PC-9 (cell line): ENCODE measurements at regions not wholly inside any gene's neighbourhood (a gene's known extent, or its start where the extent isn't known, plus 50 kb on each side); places are given as distances from the start of the nearest gene placed in this dataset.

Source experiments
- BruUV-seq: library from RNA; stranded (reverse); fragments of 400-500 nt; replicated peaks from 2 replicates; lab custom pipeline; 2021; lab: Mats Ljungman, UMichigan
- CTCF ChIA-PET: fragments of 300-600 bp; sonication (Branson Sonifier 250); formaldehyde crosslinking; loops from one replicate; lab custom pipeline; 2022; ENCODE audit warnings: antibody characterized with exemption; lab: Charles Lee
- POLR2A ChIA-PET: fragments of 300-600 bp; sonication (Branson Sonifier 250); formaldehyde crosslinking; loops from one replicate; lab custom pipeline; 2022; ENCODE audit warnings: antibody characterized with exemption; ENCODE audit not compliant: unreplicated experiment; lab: Charles Lee
- DNase-seq, 2 experiments: peaks; one replicate each; pipeline versions ENCODE4 v3.0.0 to v3.0.0-alpha.2; 2015 to 2022; ENCODE audit warnings: mixed read lengths in 1 of 2
- H2AFZ ChIP-seq: fragments of 200-600 bp; sonication (generic); 2 replicates; pipeline ENCODE4 v1.8.1; 2017; ENCODE audit warnings: antibody characterized with exemption
- H3F3A ChIP-seq: fragments of 200-600 bp; sonication (generic); 2 replicates; pipeline ENCODE4 v1.8.1; 2017; ENCODE audit warnings: antibody characterized with exemption, mild to moderate bottlenecking, low read depth; ENCODE audit not compliant: insufficient read depth
- H3K27ac ChIP-seq: fragments of 200-600 bp; sonication (generic); 2 replicates; pipeline ENCODE4 v1.6.1; 2016; ENCODE audit warnings: mixed run types
- H3K27me3 ChIP-seq: fragments of 200-600 bp; sonication (generic); 2 replicates; pipeline ENCODE4 v1.6.1; 2016; ENCODE audit warnings: low read depth, mixed run types; ENCODE audit not compliant: insufficient read depth
- H3K36me3 ChIP-seq: fragments of 200-600 bp; sonication (generic); 2 replicates; pipeline ENCODE4 v1.6.1; 2016; ENCODE audit warnings: low read depth, mixed run types
- H3K4me1 ChIP-seq: fragments of 200-600 bp; sonication (generic); replicated peaks from 2 replicates; pipeline ENCODE4 v1.6.1; 2016; ENCODE audit warnings: mixed run types; ENCODE audit not compliant: insufficient read depth
- H3K4me2 ChIP-seq: fragments of 200-600 bp; sonication (generic); 2 replicates; pipeline ENCODE4 v1.6.1; 2017; ENCODE audit warnings: mixed run types
- H3K4me3 ChIP-seq: fragments of 200-600 bp; sonication (generic); 2 replicates; pipeline ENCODE4 v1.6.1; 2016; ENCODE audit warnings: mixed run types
- H3K79me2 ChIP-seq: fragments of 200-600 bp; sonication (generic); 2 replicates; pipeline ENCODE4 v1.6.1; 2017; ENCODE audit warnings: low read depth, mixed run types
- H3K9me2 ChIP-seq: fragments of 200-600 bp; sonication (generic); 2 replicates; pipeline ENCODE4 v1.8.1; 2017; ENCODE audit warnings: mild to moderate bottlenecking; ENCODE audit not compliant: insufficient read depth
- H3K9me3 ChIP-seq: fragments of 200-600 bp; sonication (generic); 2 replicates; pipeline ENCODE4 v1.8.1; 2016; ENCODE audit warnings: low read depth; ENCODE audit not compliant: insufficient read depth
- H4K20me1 ChIP-seq: fragments of 200-600 bp; sonication (generic); 2 replicates; pipeline ENCODE4 v1.8.1; 2017; ENCODE audit not compliant: insufficient read depth
- EZH2 ChIP-seq: fragments of 200-600 bp; sonication (generic); IDR thresholded peaks from 2 replicates; pipeline ENCODE4 v1.8.0; 2017; ENCODE audit warnings: antibody characterized with exemption, low read depth
- intact Hi-C: fragments of 100-400 bp; cut with micrococcal nuclease; formaldehyde crosslinking; loops from one replicate; pipeline ENCODE4 v1.10.0; 2022; ENCODE audit not compliant: unreplicated experiment
- TF ChIP-seq, protein P1 (sequence below): fragments of 200-600 bp; sonication (generic); conservative IDR thresholded peaks from 2 replicates; pipeline ENCODE4 v1.6.1; 2017; ENCODE audit warnings: mixed run types, antibody characterized with exemption, mild to moderate bottlenecking, moderate library complexity

DNA sequence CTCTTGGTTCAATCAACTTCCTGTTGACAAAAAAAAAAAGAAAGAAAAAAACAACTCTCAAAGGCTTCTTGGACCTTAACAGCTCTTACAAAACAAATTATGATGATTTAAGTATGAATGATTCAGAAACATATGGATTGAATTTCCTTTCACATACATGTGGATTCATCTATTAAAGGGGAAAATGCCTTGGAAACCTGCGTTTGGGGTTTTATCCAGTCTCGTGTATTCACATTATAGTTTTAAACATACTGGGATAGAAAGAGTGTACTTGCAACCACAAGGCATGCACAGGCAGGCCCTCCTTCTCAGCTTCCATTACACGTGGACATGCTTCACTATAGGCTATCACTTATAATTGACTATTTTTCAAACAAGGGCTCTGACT lies 286.7 kb downstream of the INHBA start:
- no peak overlapping the region for H3K27ac ChIP-seq
- no peak overlapping the region for H3K4me3 ChIP-seq
- no peak overlapping the region for H3K4me2 ChIP-seq
- H3K9me3 ChIP-seq, result peaks cover 14% of the 10 kb centered on the region
- no peaks in the 10 kb centered on the region for H3K79me2 ChIP-seq
- no peaks in the 10 kb centered on the region for H3K27me3 ChIP-seq
- H3K36me3 ChIP-seq, result no peaks in the 10 kb centered on the region
- CTCF ChIA-PET, result interaction anchor here (0.7 kb wide), 1 partner anchor 39 kb away, joined by 3 read pairs; no protein-coding TSS in a partner anchor
- no peak overlapping the region for H2AFZ ChIP-seq
- H3F3A ChIP-seq, result no peaks in the 10 kb centered on the region
- H4K20me1 ChIP-seq, result no peaks in the 10 kb centered on the region
- H3K9me2 ChIP-seq, result no peaks in the 10 kb centered on the region
- DNase-seq, result no peak
- no TSS peak for BruUV-seq
- H3K4me1 ChIP-seq, result no peaks in the 10 kb centered on the region
- no peak for TF ChIP-seq EZH2
- POLR2A ChIA-PET, result no interaction called here
- intact Hi-C loops, result no loop called here

DNA sequence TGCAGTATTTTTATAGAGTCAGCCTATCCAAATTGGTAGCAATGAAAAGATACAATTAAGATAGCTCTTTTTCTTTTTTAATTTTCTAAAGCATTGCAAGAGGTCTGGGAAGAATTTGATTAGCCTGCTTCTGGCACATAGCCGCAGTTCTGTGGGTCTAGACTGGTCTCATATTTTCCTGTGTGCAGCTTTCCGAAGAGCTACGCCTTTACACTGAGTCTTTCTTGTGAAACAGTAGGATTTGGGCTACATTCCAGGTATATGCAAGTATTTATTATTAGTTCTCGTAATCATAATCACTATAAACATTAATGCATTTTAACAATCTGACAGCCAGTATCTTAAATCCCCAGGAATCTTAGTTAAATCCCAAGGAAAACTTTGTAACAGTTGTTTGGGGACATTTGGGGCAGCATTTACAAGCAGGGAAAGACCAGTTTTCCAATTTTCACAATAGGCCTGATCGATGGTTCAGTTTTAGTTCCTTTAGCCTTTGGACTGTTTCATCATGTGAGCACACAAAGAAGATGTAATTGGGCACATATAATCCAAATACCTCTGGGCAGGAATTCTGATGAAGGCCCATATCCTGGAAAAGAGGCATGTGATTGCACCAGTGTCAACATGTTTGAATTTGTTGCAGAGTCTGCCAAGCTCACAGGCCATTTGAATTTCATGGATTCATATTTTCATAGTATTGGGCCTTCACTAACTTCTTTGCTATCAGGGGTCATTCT lies 287.3 kb downstream of the INHBA start:
- H3K27me3 ChIP-seq, result no peaks in the 10 kb centered on the region
- no peaks in the 10 kb centered on the region for H3K79me2 ChIP-seq
- H3K4me3 ChIP-seq, result no peak overlapping the region
- TF ChIP-seq, protein P1, sequence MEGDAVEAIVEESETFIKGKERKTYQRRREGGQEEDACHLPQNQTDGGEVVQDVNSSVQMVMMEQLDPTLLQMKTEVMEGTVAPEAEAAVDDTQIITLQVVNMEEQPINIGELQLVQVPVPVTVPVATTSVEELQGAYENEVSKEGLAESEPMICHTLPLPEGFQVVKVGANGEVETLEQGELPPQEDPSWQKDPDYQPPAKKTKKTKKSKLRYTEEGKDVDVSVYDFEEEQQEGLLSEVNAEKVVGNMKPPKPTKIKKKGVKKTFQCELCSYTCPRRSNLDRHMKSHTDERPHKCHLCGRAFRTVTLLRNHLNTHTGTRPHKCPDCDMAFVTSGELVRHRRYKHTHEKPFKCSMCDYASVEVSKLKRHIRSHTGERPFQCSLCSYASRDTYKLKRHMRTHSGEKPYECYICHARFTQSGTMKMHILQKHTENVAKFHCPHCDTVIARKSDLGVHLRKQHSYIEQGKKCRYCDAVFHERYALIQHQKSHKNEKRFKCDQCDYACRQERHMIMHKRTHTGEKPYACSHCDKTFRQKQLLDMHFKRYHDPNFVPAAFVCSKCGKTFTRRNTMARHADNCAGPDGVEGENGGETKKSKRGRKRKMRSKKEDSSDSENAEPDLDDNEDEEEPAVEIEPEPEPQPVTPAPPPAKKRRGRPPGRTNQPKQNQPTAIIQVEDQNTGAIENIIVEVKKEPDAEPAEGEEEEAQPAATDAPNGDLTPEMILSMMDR, result no peak
- TF ChIP-seq EZH2, result no peak
- ChIA-PET POLR2A (interaction anchor here (0.6 kb wide), 1 partner anchor 17 kb away, joined by 3 read pairs; no protein-coding TSS in a partner anchor), CTCF (no interaction called here)
- DNase-seq, result peak in 1 of 2 experiments; percentile 12
- intact Hi-C loops, result no loop called here
- H4K20me1 ChIP-seq, result no peaks in the 10 kb centered on the region
- no peaks in the 10 kb centered on the region for H3F3A ChIP-seq
- H3K9me3 ChIP-seq, result peaks cover 14% of the 10 kb centered on the region
- no peaks in the 10 kb centered on the region for H3K36me3 ChIP-seq
- no peak overlapping the region for H2AFZ ChIP-seq
- H3K27ac ChIP-seq, result no peak overlapping the region
- H3K9me2 ChIP-seq, result no peaks in the 10 kb centered on the region
- no peak overlapping the region for H3K4me2 ChIP-seq
- no TSS peak for BruUV-seq
- no peaks in the 10 kb centered on the region for H3K4me1 ChIP-seq

DNA sequence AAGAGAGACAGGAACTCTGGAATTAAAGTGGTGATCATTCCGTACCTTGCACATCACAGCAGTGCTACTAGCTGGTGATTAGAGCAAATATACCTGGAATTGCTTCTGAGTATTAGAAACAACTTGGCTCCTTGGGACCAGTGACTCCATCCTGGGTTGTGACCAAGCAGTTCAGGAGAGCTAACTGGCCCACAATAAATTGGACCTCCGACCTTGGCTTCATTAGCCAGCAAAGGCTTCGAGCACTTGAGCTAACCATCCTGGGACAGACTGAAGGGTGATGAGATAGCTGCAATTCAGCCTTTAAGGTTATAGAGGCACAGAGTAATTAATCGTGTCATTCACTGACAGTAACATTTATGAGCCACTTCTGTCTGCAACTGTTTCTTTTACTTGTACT lies 287.8 kb downstream of the INHBA start:
- peak in 1 of 2 experiments; percentile 5 for DNase-seq
- no TSS peak for BruUV-seq
- Histone ChIP-seq H3K4me3 (no peak overlapping the region), H3K27me3 (no peaks in the 10 kb centered on the region), H3F3A (no peaks in the 10 kb centered on the region), H3K4me1 (no peaks in the 10 kb centered on the region), H2AFZ (no peak overlapping the region), H3K9me3 (peaks cover 14% of the 10 kb centered on the region), H4K20me1 (no peaks in the 10 kb centered on the region), H3K79me2 (no peaks in the 10 kb centered on the region), H3K27ac (no peak overlapping the region), H3K9me2 (no peaks in the 10 kb centered on the region), H3K4me2 (no peak overlapping the region), H3K36me3 (no peaks in the 10 kb centered on the region)
- intact Hi-C loops, result no loop called here
- POLR2A ChIA-PET, result no interaction called here
- no peak for TF ChIP-seq EZH2
- TF ChIP-seq, protein P1, result no peak
- CTCF ChIA-PET, result no interaction called here
